GM23248 (cell line): ENCODE measurements at regions not wholly inside any gene's neighbourhood (a gene's known extent, or its start where the extent isn't known, plus 50 kb on each side); places are given as distances from the start of the nearest gene placed in this dataset.

Experiments
- EZH2 ChIP-seq: fragments of 200-600 bp; sonication (generic); IDR thresholded peaks from 2 replicates; pipeline ENCODE4 v1.6.1; 2018; ENCODE audit warnings: antibody characterized with exemption, mild to moderate bottlenecking; ENCODE audit not compliant: insufficient read depth, poor library complexity, severe bottlenecking
- EZH2phosphoT487 ChIP-seq: fragments of 200-600 bp; sonication (generic); IDR thresholded peaks from 2 replicates; pipeline ENCODE4 v1.6.1; 2018; ENCODE audit warnings: antibody characterized with exemption, moderate library complexity, mild to moderate bottlenecking, low read depth; ENCODE audit not compliant: insufficient read depth

DNA sequence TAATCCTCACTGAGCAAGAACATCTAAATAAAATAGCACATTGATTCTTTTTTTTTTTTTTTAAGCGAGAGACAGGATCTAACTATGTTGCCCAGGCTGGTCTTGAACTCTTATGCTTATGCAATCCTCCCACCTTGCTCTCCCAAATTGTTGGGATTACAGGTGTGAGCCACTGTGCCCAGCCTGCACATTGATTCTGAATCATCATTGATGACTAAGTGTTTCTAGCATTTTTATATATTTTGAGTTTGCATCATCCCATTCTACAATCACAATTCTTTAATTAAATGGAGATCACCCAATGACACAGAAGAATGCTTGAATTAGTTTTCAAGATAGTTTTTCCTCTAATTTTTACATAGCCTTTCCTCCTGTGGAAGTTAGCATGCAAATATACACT is 354.1 kb downstream of the KLF5 start:
- TF ChIP-seq EZH2 (no peak), EZH2phosphoT487 (no peak)
